Stimulated activated CD4-positive, alpha-beta T cell treated with anti-CD3 and anti-CD28 coated beads, Interleukin-1b, Interleukin-23, amount 100 ng/mL, for 48 hours (primary cell): ENCODE measurements at regions not wholly inside any gene's neighbourhood (a gene's known extent, or its start where the extent isn't known, plus 50 kb on each side); places are given as distances from the start of the nearest gene placed in this dataset.
"Not testable (repeated sequence)": the region's sequence is repeated elsewhere in the genome, so short reads cannot be mapped to it uniquely, and the experiment has no call there.

Experiments used
- DNase-seq: peaks from one replicate; pipeline ENCODE4 v3.0.0-alpha.2; 2020

DNA sequence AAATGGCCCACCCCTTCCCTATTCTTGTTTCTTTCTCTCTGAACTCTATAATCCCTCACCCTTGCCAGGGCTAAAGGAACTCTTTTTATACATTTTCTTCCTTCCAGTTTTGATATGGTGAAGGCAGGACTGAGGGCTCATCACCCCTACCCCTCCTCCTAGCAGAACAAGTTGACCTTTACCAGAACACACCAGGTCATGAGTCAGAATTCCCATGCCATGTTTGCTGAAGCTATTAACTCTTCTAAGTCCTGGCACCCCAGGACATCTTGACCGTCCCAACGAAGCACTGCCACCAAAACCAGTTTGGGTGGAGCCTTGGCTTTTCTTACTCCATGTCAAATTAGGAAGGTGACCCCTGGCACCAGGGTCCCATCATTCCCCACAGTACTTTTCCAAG, 57.5 kb upstream of the DYNLT3 start:
- DNase-seq = no peak

DNA sequence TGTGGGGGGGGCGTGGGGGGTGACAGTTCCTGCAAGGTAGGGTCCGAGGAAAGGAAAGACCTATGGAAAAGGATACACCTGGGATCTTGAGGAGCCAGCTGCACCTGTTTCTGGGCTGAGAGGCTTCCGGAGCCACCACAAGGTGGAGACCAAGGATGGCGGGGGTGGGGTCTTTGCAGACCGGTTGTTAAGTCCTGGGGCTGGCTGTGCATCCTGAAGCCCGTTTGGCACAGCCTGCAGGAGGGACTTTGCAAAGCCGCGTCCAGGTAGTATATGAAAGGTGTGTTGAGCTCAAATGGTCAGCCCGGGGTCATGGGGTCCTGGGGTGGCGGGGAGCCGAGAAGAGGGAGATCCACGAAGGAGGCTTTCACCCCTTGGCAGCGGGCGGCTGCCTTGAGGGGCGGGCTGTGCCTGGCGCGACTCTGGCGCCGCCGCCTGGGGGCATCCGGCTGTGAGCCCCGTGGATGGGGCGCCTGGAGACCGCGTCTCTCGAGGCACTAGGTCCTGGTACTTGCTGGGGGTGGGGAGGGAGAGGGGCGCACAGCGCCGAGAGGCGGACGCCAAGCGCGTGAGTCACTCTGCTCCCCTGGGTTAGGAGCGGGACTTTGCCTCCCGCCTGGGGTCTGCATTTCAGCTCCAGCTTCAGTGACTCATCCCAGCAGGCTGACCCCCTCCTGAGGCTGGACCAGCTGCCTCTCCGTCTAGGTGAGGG, 58.2 kb upstream of the DYNLT3 start:
- peak; percentile 2 for DNase-seq

DNA sequence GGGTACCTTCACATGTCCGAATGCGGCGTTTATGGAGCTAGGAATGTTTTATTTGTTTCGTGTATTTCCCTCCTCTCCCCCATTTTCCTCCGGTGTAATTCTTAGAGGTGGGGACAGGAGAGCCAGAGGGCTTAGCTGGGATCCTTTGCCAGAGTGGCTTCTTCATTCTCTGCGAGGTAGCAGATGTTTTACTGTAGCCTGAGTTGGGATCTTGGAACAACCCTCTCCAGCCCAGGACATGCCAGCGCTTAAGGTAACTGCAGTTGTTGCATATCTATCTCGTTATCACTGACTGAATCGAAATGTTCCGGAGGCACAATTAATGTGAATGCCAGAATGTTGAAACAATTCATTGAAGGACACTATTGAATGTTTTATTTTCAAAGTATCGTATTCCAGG, 59.0 kb upstream of the DYNLT3 start:
- DNase-seq = no peak

DNA sequence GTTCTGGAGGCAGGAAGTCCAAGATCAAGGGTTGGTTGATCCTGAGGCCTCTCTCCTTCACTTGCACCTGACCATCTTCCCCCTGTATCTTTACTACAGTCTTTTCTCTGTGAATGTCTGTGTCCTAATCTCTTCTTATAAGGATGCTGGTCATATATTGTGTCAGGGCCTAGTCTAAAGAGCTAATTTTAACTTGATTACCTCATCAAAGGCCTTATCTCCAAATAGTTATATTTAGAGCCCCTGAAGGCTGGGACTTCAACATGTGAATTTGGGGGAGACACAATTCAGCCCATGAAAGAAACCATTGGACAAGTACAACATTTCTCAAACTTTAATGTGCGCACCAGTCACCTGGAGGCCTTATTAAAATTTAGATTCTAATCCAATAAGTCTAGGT, 62.8 kb upstream of the DYNLT3 start:
- DNase-seq = no peak

DNA sequence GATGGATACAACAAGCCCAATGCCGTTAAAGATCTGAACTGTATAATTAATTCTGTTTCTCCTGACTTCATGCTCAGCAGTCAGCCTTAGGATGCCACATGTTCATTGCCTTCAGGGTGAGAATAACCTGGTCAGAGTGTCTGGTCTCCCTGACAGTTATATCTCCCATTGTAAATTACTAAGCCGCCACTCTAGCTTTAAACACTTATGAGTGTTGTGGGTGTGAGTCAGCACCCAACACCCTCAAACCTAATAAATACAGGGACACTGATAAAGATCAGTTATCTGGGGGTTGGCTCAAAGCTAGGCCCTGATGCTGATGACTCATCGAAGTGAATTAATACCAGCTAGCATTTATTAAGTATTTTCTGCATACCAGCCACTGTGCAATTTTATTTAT, 64.9 kb upstream of the DYNLT3 start:
- no peak for DNase-seq

DNA sequence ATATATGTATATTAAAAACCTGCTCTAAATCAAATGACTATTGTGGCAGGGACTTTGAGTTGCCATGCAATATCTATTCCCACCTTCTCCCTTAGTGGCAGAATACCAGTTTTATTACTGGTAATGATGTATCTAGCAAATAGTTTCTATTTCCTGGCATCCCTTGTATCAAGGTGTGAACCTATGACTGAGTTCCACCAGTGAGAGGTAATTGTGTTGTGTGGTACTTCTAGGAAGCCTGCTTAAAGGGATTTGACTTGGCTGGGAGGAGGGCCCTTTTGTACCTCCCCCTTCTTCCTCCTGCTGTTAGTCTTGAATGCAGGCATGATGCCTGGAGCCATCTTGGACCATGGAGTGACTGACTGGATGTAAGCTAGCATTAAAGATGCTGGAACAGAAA, 65.4 kb upstream of the DYNLT3 start:
- DNase-seq = no peak

DNA sequence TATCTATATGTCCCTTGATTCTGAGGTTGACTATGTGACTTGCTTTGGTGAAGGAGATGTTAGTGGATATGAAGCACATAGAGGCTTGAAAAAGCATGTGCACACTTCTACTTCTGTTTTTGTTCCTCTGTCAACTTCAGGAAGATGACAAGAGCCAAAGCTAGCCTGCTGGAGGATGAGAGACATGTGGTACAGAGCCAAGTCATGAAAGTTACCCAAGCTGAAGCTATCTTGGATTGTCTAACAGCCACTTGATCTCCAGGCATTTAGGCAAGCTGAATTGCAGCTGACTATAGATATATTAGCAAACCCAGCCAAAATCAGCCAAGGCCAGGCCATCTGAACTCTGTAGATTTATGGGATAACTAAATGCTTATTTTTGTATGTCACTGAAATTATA, 70.8 kb upstream of the DYNLT3 start:
- no peak for DNase-seq

DNA sequence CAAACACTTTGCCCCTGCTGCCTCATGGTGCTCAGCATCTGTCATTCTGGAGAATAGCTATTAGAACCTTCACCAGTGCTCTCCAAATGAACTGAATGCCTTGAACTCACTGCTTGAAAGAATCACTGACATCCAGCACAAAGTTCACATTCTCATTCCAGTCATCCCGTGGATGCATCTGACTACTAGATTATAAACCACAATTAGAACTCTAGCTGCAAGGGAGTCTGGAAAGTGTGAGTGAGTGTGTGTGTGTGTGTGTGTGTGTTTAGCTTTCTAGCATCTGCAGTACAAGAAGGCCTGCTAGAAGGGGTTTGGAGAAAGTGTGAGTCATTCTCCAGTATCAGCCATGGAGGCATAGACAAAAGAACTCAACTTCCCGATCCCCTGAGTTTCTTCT, 71.3 kb upstream of the DYNLT3 start:
- DNase-seq = no peak

DNA sequence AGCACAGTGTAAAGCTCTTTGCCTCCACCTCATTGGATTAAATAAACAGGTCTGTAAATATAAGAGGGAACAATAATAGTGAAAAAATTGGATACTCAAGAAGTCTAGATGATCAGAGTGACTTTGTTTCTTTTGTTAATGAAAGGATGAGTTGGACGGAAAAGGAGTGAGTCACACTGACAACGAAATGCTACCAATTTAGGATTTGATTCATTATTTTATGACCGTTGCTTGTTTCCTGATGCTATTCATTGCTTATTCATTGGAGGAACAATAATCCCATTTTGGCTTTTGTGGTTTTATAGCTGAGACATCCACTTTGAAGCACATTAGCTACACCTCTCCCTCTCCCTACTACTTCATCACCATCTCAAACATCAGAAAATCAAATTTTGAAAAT, 74.4 kb upstream of the DYNLT3 start:
- no peak for DNase-seq

DNA sequence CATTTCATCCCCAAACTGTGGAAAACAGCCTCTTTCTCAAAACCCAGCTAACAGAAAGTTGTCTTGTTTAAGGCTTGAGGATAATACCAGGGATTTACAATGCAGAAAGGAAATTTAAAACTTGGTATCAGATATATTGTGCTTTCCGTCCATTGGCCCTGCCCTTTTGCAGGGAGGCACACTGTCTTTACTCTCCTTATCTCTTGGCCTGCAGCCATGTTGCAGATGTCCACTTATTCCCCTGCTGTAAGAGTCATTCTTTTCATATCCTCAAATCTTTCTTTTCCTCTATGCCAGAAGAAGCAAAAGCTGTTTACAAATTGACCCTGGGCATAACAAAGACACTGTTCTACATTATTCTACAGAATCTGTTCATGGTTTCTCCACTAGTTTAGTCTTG, 75.6 kb upstream of the DYNLT3 start:
- no peak for DNase-seq

DNA sequence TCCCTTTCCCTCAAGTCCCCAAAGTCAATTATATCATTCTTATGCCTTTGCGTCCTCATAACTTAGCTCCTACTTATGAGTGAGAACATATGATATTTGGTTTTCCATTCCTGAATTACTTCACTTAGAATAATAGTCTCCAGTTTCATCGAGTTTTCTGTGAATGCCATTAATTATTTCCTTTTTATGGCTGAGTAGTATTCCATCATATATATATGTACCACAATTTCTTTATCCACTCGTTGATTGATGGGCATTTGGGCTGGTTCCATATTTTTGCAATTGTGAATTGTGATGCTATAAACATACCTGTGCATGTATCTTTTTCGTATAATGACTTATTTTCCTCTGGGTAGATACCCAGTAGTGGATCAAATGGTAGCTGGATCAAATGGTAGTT, 78.4 kb upstream of the DYNLT3 start:
- not testable (repeated sequence) for DNase-seq

DNA sequence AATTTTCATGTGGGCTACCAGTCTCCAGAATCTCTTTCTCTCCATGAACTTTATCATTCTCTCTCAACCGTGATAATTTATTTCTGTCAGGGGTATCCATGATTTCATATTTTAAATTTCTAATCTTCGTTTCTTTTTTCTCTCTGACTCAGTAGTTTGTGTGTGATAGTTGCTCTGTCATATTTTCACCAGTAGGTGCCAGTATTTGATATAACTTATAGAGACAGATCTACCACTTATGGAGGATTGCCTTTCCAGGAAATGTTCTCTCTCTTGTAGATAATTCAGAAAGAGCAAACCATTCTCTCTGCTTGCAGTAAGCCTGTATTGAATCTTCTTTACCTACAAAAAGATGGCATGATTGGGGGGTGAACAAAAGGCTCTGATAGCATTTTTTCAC, 79.3 kb upstream of the DYNLT3 start:
- DNase-seq = no peak

DNA sequence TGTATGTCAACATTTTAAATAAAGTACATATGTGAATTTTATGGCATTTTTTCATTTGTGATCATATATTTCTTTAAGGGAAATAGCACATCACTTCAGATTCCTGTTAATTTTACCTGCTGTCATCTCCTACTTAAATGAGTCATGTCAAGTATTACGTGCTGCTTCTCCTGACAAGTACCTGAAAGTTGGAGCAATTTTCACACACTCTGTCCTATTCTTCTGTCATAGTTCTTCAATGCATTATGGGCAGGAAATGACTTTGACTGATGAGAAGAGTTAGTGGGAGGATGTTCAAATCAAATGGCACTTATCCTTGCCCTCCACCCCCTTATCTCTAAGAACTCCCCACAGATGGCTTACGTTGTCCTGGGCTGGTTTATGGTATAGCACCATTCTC, 64.2 kb upstream of the SYTL5 start:
- DNase-seq = no peak

DNA sequence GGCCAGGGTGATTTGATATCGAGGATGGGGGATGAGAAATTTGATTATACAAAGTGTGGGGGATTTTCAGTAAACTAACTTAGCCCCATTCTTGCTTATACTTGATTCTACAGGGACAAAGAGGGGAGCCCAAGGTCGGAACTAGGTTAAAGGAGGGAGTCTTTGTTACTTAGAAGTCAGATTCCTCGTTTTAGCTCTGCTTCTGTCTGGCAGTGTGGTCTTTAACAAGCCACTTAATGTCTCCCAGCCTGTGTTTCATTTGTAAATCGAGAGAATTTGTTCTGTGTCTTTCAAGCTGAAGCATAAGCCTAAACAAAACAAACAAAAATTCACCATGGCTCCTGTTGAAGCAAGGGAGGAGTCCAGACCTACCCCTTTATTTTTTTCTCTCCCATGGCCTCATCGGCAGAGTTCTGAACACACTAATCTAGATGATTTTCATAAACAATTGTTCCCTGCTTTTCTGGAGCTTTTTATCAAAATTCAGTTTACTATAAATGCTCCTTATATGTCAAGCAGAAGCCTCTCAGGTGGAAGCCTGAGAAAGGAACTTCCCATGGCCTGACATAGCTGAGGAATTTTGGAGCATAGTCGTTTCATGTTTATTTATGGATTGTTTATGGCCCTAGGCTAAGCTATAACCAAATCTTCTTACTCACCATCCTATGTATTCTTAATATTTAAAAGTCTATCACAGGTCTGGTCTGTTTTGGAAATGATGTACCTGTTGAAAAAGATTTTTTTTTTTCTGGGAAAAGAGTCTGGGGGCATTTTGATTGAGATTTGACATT, 62.6 kb upstream of the SYTL5 start:
- DNase-seq = no peak

DNA sequence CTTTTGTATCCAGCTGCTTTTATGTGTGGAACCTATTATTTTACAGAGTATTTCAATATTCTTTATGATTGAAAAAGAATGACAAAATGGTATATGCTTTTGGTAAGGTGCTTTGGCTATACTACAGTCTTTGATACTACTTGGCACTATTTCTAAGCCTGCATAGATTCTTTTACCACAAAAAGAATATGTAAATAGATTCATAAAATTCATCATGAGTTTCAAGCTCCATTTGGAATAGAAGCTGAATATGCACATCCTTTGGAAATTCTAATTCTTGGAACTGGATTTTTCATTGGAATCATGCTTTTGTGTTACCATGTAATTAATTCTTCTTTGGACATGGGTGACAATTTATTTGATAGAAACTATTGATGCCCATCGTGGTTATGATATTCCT, 60.2 kb upstream of the SYTL5 start:
- DNase-seq = no peak

DNA sequence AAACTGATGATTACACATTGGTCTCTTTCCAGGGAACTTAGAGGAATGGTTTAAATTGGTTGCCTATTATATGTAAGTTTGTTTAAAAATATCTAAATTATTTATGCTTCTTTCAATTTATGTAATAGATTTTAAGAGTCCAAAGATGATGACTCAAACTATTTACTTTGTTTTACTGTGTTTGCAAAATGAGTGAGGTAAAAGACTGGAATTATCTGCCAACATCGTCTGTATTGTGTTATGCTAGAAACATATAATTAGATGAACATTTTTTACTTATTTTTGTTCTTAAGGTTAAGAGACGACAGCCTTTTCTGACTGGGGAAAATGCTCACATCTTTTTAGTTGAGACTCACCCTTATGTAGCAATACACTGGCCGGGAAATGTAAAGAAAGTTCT, 51.1 kb upstream of the SYTL5 start:
- no peak for DNase-seq

DNA sequence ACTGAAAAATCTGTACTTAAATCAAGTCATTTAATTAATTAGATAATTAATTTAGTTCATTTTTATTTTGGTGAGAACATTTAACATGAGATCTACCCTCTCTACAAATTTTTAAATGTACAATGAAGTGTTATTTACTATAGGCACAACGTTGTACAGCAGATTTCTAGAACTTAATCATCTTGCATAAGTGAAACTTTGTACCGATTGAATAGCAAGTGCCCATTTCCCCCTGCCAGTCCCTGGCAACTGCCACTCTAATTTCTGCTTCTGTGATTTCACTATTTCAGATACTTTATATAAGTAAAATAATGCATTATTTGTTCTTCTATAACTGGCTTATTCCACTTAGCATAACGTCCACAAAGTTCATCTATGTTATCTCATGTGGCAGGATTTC, 50.1 kb upstream of the SYTL5 start:
- DNase-seq = no peak
